Calu3 (cell line): ENCODE measurements at regions not wholly inside any gene's neighbourhood (a gene's known extent, or its start where the extent isn't known, plus 50 kb on each side); places are given as distances from the start of the nearest gene placed in this dataset.

Experiments
- BruUV-seq: library from RNA; stranded (reverse); fragments of 400-500 nt; replicated peaks from 2 replicates; lab custom pipeline; 2021; lab: Mats Ljungman, UMichigan
- CTCF ChIA-PET: fragments of 300-600 bp; sonication (Branson Sonifier 250); formaldehyde crosslinking; loops from one replicate; lab custom pipeline; 2022; ENCODE audit warnings: antibody characterized with exemption; lab: Charles Lee
- DNase-seq: peaks from one replicate; pipeline ENCODE4 v3.0.0; 2022
- H3K27ac Mint-ChIP-seq: one replicate; pipeline ENCODE4 v1.8.0; 2022; ENCODE audit warnings: mixed read lengths; ENCODE audit not compliant: unreplicated experiment
- H3K27me3 Mint-ChIP-seq: one replicate; pipeline ENCODE4 v1.8.0; 2022; ENCODE audit warnings: mixed read lengths; ENCODE audit not compliant: unreplicated experiment
- H3K36me3 Mint-ChIP-seq: one replicate; pipeline ENCODE4 v1.8.0; 2022; ENCODE audit warnings: mild to moderate bottlenecking, moderate library complexity, mixed read lengths; ENCODE audit not compliant: insufficient read depth, unreplicated experiment
- H3K4me1 Mint-ChIP-seq: one replicate; pipeline ENCODE4 v1.8.0; 2022; ENCODE audit warnings: mild to moderate bottlenecking, low read depth, mixed read lengths; ENCODE audit not compliant: unreplicated experiment
- H3K4me3 Mint-ChIP-seq: one replicate; pipeline ENCODE4 v1.8.0; 2022; ENCODE audit warnings: mild to moderate bottlenecking, low read depth, moderate library complexity, mixed read lengths; ENCODE audit not compliant: unreplicated experiment
- H3K9me3 Mint-ChIP-seq: one replicate; pipeline ENCODE4 v1.8.0; 2022; ENCODE audit warnings: low read depth, mixed read lengths; ENCODE audit not compliant: unreplicated experiment
- intact Hi-C: fragments of 100-400 bp; cut with micrococcal nuclease; formaldehyde crosslinking; loops from one replicate; pipeline ENCODE4 v1.10.0; 2022; ENCODE audit not compliant: unreplicated experiment
- TF ChIP-seq, protein P1 (sequence below): fragments of 200-600 bp; IDR thresholded peaks from one replicate; pipeline ENCODE4 v1.8.0; 2022; ENCODE audit warnings: antibody characterized with exemption; ENCODE audit not compliant: unreplicated experiment

GRCh38 chr1:101338714-101339430 lies 102.1 kb downstream of the S1PR1 start:
- intact Hi-C loops, result no loop called here
- TF ChIP-seq, protein P1, sequence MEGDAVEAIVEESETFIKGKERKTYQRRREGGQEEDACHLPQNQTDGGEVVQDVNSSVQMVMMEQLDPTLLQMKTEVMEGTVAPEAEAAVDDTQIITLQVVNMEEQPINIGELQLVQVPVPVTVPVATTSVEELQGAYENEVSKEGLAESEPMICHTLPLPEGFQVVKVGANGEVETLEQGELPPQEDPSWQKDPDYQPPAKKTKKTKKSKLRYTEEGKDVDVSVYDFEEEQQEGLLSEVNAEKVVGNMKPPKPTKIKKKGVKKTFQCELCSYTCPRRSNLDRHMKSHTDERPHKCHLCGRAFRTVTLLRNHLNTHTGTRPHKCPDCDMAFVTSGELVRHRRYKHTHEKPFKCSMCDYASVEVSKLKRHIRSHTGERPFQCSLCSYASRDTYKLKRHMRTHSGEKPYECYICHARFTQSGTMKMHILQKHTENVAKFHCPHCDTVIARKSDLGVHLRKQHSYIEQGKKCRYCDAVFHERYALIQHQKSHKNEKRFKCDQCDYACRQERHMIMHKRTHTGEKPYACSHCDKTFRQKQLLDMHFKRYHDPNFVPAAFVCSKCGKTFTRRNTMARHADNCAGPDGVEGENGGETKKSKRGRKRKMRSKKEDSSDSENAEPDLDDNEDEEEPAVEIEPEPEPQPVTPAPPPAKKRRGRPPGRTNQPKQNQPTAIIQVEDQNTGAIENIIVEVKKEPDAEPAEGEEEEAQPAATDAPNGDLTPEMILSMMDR, result no peak
- BruUV-seq, result no TSS peak
- no peak overlapping the region for H3K27ac Mint-ChIP-seq
- no peak overlapping the region for H3K4me3 Mint-ChIP-seq
- no peaks in the 10 kb centered on the region for H3K36me3 Mint-ChIP-seq
- DNase-seq, result no peak
- peaks cover 41% of the 10 kb centered on the region for H3K27me3 Mint-ChIP-seq
- no peaks in the 10 kb centered on the region for H3K4me1 Mint-ChIP-seq
- CTCF ChIA-PET, result no interaction called here
- peaks cover 12% of the 10 kb centered on the region for H3K9me3 Mint-ChIP-seq

DNA sequence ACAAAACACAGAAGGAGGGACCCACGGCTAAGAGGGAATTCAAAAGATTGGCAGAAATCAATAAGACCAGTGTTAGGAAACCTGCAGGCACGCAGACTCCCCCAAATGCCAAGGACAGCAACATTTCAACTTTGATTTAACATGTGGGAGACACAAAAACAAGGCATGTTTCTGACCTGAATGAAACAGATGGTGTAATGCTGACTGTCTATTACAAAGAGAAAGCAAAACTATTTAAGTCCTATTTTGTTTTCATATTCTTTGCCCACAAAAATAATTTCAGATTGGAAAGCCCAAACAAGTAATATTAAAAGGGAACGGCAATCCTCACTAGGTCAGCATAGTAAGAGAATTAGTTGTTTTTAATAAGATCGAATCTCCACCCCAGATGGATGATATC lies 107.9 kb downstream of the S1PR1 start:
- DNase-seq, result no peak
- TF ChIP-seq, protein P1, result no peak
- Mint-ChIP-seq H3K9me3 (peaks cover 7% of the 10 kb centered on the region), H3K27me3 (peaks cover 12% of the 10 kb centered on the region), H3K36me3 (no peaks in the 10 kb centered on the region), H3K4me3 (no peak overlapping the region), H3K27ac (no peak overlapping the region), H3K4me1 (no peaks in the 10 kb centered on the region)
- intact Hi-C loops, result no loop called here
- CTCF ChIA-PET, result no interaction called here
- no TSS peak for BruUV-seq

- Mint-ChIP-seq H3K27me3 (peaks cover 12% of the 10 kb centered on the region), H3K4me1 (no peaks in the 10 kb centered on the region), H3K36me3 (no peaks in the 10 kb centered on the region), H3K4me3 (no peak overlapping the region), H3K27ac (no peak overlapping the region), H3K9me3 (peaks cover 7% of the 10 kb centered on the region)
- CTCF ChIA-PET, result no interaction called here
- BruUV-seq, result no TSS peak
- DNase-seq, result no peak
- intact Hi-C loops, result no loop called here
- TF ChIP-seq, protein P1, result no peak
These were observed 109.6 kb downstream of the S1PR1 start for GRCh38 chr1:101346419-101346818.

GRCh38 chr1:101356013-101356412 lies 119.2 kb downstream of the S1PR1 start:
- Mint-ChIP-seq H3K36me3 (no peaks in the 10 kb centered on the region), H3K4me3 (no peak overlapping the region), H3K4me1 (no peaks in the 10 kb centered on the region), H3K27ac (no peak overlapping the region), H3K27me3 (peaks cover 32% of the 10 kb centered on the region), H3K9me3 (no peaks in the 10 kb centered on the region)
- CTCF ChIA-PET, result interaction anchor here (2.9 kb wide), 1 partner anchor 46 kb away, joined by 9 read pairs; no protein-coding TSS in a partner anchor
- TF ChIP-seq, protein P1, result no peak
- DNase-seq, result no peak
- BruUV-seq, result no TSS peak
- intact Hi-C loops, result loop anchor here (5.0 kb wide), 1 partner anchor 434 kb away; no protein-coding TSS in a partner anchor
